K562 (cell line): ENCODE measurements at regions not wholly inside any gene's neighbourhood (a gene's known extent, or its start where the extent isn't known, plus 50 kb on each side); places are given as distances from the start of the nearest gene placed in this dataset.

Source experiments
- ARNT ChIP-seq, 2 experiments: fragments of 450-650 bp; IDR thresholded peaks; 2 replicates each; pipeline ENCODE4 v1.6.1; 2016; ENCODE audit warnings: mild to moderate bottlenecking in 1 of 2
- CBX1 ChIP-seq: sonication (generic); IDR thresholded peaks from 2 replicates; pipeline ENCODE4 v1.6.1; 2016; ENCODE audit warnings: antibody characterized with exemption, low read depth, mild to moderate bottlenecking
- CBX3 ChIP-seq, 2 experiments: IDR thresholded peaks; 1 replicate in 1 of 2; 2 replicates in 1 of 2; pipeline ENCODE4 v1.6.1; 2012; ENCODE audit warnings: inconsistent platforms in 2 of 2, low read length in 2 of 2, borderline replicate concordance in 1 of 2, control low read depth in 1 of 2
- LEF1 ChIP-seq: fragments of 450-650 bp; IDR thresholded peaks from 2 replicates; pipeline ENCODE4 v1.6.1; 2016; ENCODE audit warnings: mild to moderate bottlenecking
- NEUROD1 ChIP-seq: fragments of 150-350 bp; IDR thresholded peaks from 2 replicates; pipeline ENCODE4 v1.6.1; 2014; ENCODE audit warnings: borderline replicate concordance, low read length, low read depth; ENCODE audit not compliant: partially characterized antibody
- PHF20 ChIP-seq: fragments of 450-650 bp; IDR thresholded peaks from 2 replicates; pipeline ENCODE4 v1.6.1; 2018; ENCODE audit not compliant: partially characterized antibody
- RCOR1 ChIP-seq, 2 experiments: IDR thresholded peaks; 2 replicates each; pipeline ENCODE4 v1.6.1; 2012; ENCODE audit warnings: low read depth in 2 of 2, low read length in 2 of 2, borderline replicate concordance in 1 of 2, improper control_type of control experiment in 1 of 2
- SP1 ChIP-seq: sonication (generic); formaldehyde crosslinking; IDR thresholded peaks from 2 replicates; pipeline ENCODE4 v1.8.1; 2022; ENCODE audit warnings: mild to moderate bottlenecking, missing genetic modification reagents
- ZNF766 ChIP-seq: fragments of 200-800 bp; sonication (Bioruptor generic); conservative IDR thresholded peaks from 2 replicates; pipeline ENCODE4 v1.6.1; 2016; ENCODE audit warnings: missing genetic modification characterization, missing compliant biosample characterization
- TF ChIP-seq, protein P1 (sequence below), 2 experiments: IDR thresholded peaks; 2 replicates each; pipeline ENCODE4 v1.6.1; 2011; ENCODE audit warnings: borderline replicate concordance in 1 of 2, control low read depth in 1 of 2, low read depth in 1 of 2, low read length in 1 of 2, mild to moderate bottlenecking in 1 of 2, mixed read lengths in 1 of 2, moderate library complexity in 1 of 2; ENCODE audit not compliant: insufficient read depth in 1 of 2, insufficient read length in 1 of 2, poor library complexity in 1 of 2, severe bottlenecking in 1 of 2; ENCODE audit errors: extremely low read depth in 1 of 2
- TF ChIP-seq, protein P2 (sequence below): fragments of 200-800 bp; sonication (Bioruptor generic); IDR thresholded peaks from 2 replicates; pipeline ENCODE4 v1.6.1; 2017; ENCODE audit warnings: missing genetic modification characterization, missing compliant biosample characterization

DNA sequence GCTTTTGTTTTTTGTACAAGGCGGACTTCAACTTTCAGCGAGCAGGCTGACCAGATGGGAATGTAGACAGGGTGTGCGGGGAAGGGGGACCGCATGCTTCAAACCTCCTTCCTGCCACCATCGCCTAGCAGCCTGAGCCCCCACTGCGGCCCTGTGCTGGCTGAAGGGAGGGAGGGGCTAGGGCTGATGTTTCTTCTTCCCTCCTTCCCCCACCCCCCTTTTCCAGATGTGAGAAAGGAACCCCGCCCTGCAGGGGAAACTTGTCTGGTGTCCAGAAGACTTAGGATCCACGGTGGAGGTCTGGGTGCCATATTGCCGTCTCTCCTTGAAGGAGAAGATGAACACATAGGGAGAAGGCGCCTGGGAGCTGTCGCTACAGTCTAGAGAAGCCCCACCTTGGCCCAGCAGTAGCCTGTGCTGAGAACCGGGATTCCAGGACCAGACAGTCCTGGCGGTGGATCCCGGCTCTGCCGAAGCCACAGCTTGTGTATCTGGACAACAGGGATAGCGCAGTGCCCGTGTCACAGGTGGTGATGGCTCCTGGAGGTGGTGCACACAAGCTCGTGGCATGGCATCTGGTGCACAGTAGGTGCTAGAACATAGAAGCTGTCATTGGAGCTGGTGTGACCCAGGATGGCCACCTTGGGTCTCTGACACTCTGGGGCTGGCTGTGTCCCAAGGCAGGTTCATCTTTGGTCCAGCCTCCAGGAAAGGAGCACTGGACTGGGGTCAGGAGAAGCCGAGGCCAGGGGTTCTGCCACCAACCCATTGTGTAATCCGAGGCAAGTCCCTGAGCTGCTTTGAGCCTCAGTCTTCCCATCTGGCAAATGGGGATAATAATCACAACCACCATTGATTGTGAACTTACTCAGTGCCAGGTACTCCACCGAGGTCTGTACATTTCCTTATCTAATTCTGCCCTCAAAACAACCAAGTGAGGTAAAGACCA, 205.6 kb downstream of the C9orf50 start (continued):
- TF ChIP-seq, protein P1, sequence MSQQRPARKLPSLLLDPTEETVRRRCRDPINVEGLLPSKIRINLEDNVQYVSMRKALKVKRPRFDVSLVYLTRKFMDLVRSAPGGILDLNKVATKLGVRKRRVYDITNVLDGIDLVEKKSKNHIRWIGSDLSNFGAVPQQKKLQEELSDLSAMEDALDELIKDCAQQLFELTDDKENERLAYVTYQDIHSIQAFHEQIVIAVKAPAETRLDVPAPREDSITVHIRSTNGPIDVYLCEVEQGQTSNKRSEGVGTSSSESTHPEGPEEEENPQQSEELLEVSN (IDR thresholded peaks at IDR 0.05; ENCODE audit: borderline replicate concordance in 1 of 2, extremely low read depth in 1 of 2, insufficient read depth in 1 of 2, insufficient read length in 1 of 2, low read depth in 1 of 2, low read length in 1 of 2, poor library complexity in 1 of 2, severe bottlenecking in 1 of 2) = peak in 1 of 2 experiments; percentile 9
- TF ChIP-seq RCOR1 (IDR thresholded peaks at IDR 0.05; ENCODE audit: borderline replicate concordance in 1 of 2, low read depth in 2 of 2, low read length in 2 of 2) = peak; percentile 81 to 94
- TF ChIP-seq SP1 (CRISPR knock-in tag) = peak; percentile 66; the same call in 1 of the 2 replicates
- 0 out of 4 replicates have a peak, but pooled peaks of 1 of the 2 experiments have one; percentile 33 for TF ChIP-seq ARNT (IDR thresholded peaks at IDR 0.05)
- TF ChIP-seq, protein P2, sequence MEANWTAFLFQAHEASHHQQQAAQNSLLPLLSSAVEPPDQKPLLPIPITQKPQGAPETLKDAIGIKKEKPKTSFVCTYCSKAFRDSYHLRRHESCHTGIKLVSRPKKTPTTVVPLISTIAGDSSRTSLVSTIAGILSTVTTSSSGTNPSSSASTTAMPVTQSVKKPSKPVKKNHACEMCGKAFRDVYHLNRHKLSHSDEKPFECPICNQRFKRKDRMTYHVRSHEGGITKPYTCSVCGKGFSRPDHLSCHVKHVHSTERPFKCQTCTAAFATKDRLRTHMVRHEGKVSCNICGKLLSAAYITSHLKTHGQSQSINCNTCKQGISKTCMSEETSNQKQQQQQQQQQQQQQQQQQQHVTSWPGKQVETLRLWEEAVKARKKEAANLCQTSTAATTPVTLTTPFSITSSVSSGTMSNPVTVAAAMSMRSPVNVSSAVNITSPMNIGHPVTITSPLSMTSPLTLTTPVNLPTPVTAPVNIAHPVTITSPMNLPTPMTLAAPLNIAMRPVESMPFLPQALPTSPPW (CRISPR knock-in tag) = 0 out of 2 replicates have a peak, but pooled peaks have one; percentile 22
- TF ChIP-seq NEUROD1 = no peak
- TF ChIP-seq CBX1 = peak; percentile 97
- TF ChIP-seq CBX3 (IDR thresholded peaks at IDR 0.05; ENCODE audit: borderline replicate concordance in 1 of 2, low read length in 2 of 2) = peak in 1 of 2 experiments; percentile 83; a peak in 2 of 3 replicates
- TF ChIP-seq PHF20 = peak; percentile 64
- TF ChIP-seq LEF1 = no peak
- peak; percentile 14; the same call in 1 of the 2 replicates for TF ChIP-seq ZNF766 (CRISPR knock-in tag)
